HFF-Myc (cell line): ENCODE measurements at regions not wholly inside any gene's neighbourhood (a gene's known extent, or its start where the extent isn't known, plus 50 kb on each side); places are given as distances from the start of the nearest gene placed in this dataset.

Source experiments
- DNase-seq: peaks from one replicate; pipeline ENCODE4 v3.0.0-alpha.2; 2011; ENCODE audit warnings: low read depth; ENCODE audit errors: extremely low read depth
- H3K4me3 ChIP-seq: replicated peaks from 2 replicates; pipeline ENCODE4 v1.5.1; 2011; ENCODE audit warnings: low read depth, mild to moderate bottlenecking, control low read depth, low read length
- TF ChIP-seq, protein P1 (sequence below): IDR thresholded peaks from 2 replicates; pipeline ENCODE4 v1.5.1; 2012; ENCODE audit warnings: mild to moderate bottlenecking, low read depth, low read length, control low read depth; ENCODE audit errors: missing control alignments

DNA sequence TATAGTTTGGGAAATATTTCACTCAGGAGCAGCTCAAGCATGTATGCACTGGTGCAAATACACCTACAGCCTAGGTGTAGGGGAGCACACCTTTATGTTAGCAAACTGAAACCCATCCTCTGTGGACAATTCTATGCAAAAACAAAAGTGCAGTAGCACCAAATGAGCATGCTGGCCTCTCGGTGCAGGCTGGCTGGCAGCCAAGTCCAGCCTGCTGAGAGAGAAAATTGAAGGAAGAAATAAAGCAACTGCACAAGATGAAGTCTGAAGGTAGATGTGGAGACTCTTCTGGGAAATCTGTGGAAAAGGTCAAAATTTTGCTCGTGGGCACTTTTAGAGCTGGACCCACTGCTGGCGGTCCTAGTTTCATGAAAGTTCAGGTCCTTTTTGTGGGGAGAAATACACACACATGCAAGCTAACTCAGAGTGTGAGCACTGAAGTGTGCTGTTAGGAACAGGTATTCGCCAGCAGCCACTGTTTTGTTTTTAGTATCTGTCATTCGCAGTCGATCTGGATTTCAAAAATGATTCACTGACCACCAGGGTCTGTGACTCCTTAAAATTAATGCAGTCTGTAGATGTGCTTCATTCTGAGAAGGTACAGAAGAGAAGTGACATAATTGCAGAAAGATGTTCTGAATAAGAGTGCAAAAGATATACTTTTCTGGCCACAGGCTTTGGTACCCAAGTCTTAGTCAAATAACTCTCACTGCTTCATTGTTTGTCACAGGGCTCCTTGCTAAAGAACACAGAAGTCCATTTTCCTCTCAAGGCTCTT, 281.7 kb downstream of the PARP8 start:
- TF ChIP-seq, protein P1, sequence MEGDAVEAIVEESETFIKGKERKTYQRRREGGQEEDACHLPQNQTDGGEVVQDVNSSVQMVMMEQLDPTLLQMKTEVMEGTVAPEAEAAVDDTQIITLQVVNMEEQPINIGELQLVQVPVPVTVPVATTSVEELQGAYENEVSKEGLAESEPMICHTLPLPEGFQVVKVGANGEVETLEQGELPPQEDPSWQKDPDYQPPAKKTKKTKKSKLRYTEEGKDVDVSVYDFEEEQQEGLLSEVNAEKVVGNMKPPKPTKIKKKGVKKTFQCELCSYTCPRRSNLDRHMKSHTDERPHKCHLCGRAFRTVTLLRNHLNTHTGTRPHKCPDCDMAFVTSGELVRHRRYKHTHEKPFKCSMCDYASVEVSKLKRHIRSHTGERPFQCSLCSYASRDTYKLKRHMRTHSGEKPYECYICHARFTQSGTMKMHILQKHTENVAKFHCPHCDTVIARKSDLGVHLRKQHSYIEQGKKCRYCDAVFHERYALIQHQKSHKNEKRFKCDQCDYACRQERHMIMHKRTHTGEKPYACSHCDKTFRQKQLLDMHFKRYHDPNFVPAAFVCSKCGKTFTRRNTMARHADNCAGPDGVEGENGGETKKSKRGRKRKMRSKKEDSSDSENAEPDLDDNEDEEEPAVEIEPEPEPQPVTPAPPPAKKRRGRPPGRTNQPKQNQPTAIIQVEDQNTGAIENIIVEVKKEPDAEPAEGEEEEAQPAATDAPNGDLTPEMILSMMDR: no peak
- no peak for DNase-seq
- H3K4me3 ChIP-seq: no peak overlapping the region

DNA sequence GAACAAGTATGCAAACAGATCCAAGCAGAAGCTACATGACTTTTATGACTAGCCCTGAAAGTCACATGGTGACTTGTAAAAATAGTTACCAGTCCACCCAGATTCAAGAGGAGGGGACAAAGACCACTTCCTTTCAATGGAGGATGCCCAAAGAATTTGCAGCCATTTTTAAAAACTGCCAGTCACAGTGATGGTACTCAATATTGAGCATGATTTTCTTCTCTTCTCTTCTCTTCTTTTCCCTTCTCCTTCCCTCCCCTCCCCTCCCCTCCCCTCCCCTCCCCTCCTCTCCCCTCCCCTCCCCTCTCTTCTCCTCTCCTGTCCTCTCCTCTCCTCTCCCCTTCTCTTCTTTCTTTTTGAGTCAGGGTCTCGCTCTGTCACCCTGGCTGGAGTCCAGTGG, 286.9 kb downstream of the PARP8 start:
- TF ChIP-seq, protein P1: no peak
- no peak overlapping the region for H3K4me3 ChIP-seq
- no peak for DNase-seq

DNA sequence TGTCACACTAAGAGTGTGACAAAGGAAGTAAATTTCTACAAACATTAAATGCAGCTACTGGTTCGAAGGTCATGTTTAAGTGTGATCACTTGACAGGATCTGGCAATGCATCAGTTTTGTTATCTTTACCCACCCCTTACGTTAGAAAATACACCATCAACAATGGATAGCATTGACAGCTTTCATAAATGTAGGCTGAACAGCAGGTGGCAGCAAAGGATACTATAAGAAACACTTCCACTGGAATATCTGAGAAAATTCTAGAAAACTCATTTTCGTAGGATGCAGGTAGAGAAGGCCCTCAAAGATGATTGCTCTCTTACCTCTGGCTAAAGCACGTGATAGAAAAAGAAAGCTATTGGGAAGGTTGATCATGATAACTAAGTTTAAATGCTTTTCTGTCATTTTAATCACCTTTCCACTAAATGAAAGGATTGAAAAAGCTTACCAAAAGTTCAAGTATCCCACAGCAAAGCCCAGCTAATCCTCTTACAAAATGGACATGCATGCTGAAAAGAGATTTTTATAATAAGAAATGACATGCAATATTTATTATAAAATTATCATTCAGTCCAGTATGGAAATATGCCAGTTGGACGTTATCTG, 292.5 kb downstream of the PARP8 start:
- TF ChIP-seq, protein P1: peak; percentile 49
- DNase-seq: no peak
- H3K4me3 ChIP-seq: no peak overlapping the region

DNA sequence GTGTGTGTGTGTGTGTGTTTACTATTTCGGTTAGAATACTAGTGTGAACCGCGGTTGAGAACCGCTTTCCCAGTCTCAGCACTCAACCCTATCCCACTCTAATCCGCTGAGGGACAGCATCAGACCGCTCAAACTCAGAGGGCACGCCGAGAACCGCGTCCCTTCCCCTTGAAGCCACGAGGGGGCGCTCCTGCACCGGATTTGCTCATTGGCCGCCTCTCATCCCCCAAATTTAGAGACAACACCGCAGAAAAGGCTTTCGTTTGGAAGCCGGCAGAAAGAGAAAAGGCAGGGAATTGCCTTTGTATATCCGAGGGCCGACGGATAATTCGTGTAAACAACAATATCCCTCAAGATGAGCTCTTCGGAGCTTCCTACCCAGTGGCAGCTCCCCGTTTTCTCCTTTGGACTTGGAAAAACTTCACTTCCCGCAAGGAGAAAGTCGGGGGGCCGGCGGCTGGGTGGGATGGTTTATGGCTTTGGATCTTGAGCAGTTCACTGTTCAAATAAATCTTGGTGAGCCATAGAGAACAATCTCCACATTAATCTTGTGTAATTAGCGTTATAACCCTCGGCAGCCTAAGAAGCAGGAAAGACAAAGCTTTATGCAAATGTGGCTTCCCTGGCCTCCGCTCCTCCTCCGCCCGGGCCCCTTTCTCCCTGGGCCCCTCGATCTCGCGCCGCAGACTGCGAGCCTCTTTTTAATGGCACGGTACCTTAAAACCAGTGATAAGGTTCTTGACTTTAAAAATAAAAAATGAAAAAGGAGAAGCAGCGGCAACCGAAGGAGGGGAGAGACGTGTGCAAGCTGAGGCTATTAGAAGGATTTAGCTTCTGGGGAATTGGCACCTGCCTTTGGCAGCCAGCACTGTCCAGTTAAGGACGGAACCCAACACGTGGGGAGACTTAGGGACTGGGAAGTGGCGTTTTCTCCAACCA, 296.8 kb downstream of the PARP8 start:
- DNase-seq: peak; percentile 31
- H3K4me3 ChIP-seq: peak overlapping the region; percentile 32
- TF ChIP-seq, protein P1: peak; percentile 96

DNA sequence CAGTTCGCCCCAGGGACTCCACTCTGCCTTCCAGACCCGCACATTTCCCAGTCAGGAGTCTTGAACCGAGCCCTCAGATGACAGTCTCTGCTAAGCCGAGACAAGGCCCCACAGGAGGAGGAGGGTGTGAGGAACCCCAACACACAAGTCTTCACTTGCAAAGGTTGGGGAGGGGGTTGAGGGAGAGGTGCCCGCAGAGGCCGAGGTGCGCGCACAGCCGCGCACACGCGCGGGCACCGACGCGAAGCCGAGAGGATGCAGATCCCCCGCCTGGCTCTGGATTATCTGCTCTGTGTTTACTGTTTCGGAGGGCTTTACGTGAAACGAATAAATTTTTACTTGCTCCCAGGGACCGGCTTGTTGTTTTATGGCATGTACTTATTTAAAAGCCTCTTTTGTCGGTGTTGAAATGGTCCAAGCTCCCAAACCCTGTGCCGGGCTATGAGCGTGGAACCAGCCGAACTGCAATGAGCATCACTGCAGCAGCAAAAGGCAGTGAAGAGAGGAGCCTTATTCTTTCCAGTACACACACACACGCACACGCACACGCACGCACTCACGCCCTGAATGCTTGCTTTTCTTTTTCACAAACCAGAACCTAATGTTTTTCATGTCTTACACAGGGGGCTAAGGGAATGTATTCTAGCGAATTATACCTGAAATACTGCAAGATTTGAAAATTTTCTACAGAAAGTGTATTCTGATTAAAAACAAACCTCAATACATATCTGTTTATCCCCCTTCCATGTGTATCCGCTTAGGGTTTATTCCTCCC, 297.7 kb downstream of the PARP8 start:
- no peak for DNase-seq
- TF ChIP-seq, protein P1: no peak
- no peak overlapping the region for H3K4me3 ChIP-seq
